ENCODE measurements at regions not wholly inside any gene's neighbourhood (a gene's known extent, or its start where the extent isn't known, plus 50 kb on each side); places are given as distances from the start of the nearest gene placed in this dataset.

- DNase-seq (ENCODE audit: low spot score) (no peak), ATAC-seq (no peak), FAIRE-seq (no peak)
- 0% methylated on average over 1 of the region's 1 CpG for WGBS (ENCODE audit: low lambda C conversion rate)
- H3K9me3 ChIP-seq (ENCODE audit: low read length), result no peaks in the 10 kb centered on the region
- CTCF ChIA-PET (ENCODE audit: low intra/inter-chr PET ratio, low total read pairs), result no interaction called here
- H3K4me3 ChIP-seq (replicated peaks in 1 of 3; ENCODE audit: insufficient read depth in 1 of 3, low read depth in 2 of 3, low read length in 3 of 3), result no peak overlapping the region
- intact Hi-C loops (cut with micrococcal nuclease; ENCODE audit: unreplicated experiment), result no loop called here
- no peaks in the 10 kb centered on the region for H3K27me3 ChIP-seq (ENCODE audit: control insufficient read depth in 1 of 2, insufficient read depth in 2 of 2, low read length in 2 of 2)
- in situ Hi-C loops (cut with HindIII; ENCODE audit: extremely low pct_ligation_motif_present, low pct_unique_long_range_greater_than_20kb), result no loop called here
- no peak overlapping the region for H3K9ac ChIP-seq (ENCODE audit: insufficient read depth, low read depth, low read length)
- H3K27ac ChIP-seq (ENCODE audit: extremely low read length, insufficient read depth, low read length), result no peak overlapping the region
- no peaks in the 10 kb centered on the region for H4K20me1 ChIP-seq (ENCODE audit: insufficient read depth, low read length)
- no peak overlapping the region for H3K4me2 ChIP-seq (ENCODE audit: low read depth, low read length)
- H2AFZ ChIP-seq (ENCODE audit: low read length), result no peak overlapping the region
- no peaks in the 10 kb centered on the region for H3K79me2 ChIP-seq (ENCODE audit: insufficient read depth, low read length)
- POLR2A ChIA-PET, result no interaction called here
- BruUV-seq (replicated peaks), result no TSS peak
- no peaks in the 10 kb centered on the region for H3K4me1 ChIP-seq (ENCODE audit: insufficient read depth, low read length)
- H3K36me3 ChIP-seq (replicated peaks in 1 of 2; ENCODE audit: control insufficient read depth in 1 of 2, insufficient read depth in 2 of 2, low read length in 2 of 2), result no peaks in the 10 kb centered on the region
- TF ChIP-seq GPBP1L1 (CRISPR knock-in tag; IDR thresholded peaks at IDR 0.05), result no peak
- no peak for TF ChIP-seq ADNP (CRISPR knock-in tag; IDR thresholded peaks at IDR 0.05)
- TF ChIP-seq CEBPZ (IDR thresholded peaks at IDR 0.05; ENCODE audit: low read length), result no peak
- no peak for TF ChIP-seq ZNF468 (CRISPR knock-in tag; IDR thresholded peaks at IDR 0.05)
- no peak for TF ChIP-seq ZKSCAN5 (CRISPR knock-in tag; IDR thresholded peaks at IDR 0.05)
- TF ChIP-seq TSC22D2 (CRISPR knock-in tag; IDR thresholded peaks at IDR 0.05; ENCODE audit: borderline replicate concordance), result no peak
- TF ChIP-seq DNMT1 (CRISPR knock-in tag; IDR thresholded peaks at IDR 0.05), result no peak
- no peak for TF ChIP-seq THYN1 (CRISPR knock-in tag; IDR thresholded peaks at IDR 0.05; ENCODE audit: borderline replicate concordance, low read depth)
- TF ChIP-seq, protein P1, sequence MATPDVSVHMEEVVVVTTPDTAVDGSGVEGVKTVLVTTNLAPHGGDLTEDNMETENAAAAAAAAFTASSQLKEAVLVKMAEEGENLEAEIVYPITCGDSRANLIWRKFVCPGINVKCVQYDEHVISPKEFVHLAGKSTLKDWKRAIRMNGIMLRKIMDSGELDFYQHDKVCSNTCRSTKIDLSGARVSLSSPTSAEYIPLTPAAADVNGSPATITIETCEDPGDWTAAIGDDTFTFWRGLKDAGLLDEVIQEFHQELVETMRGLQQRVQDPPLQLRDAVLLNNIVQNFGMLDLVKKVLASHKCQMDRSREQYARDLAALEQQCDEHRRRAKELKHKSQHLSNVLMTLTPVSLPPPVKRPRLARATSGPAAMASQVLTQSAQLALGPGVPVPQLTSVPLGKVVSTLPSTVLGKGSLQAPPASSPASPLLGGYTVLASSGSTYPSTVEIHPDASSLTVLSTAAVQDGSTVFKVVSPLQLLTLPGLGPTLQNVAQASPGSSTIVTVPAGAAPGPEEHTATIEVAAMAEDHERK (CRISPR knock-in tag; IDR thresholded peaks at IDR 0.05; ENCODE audit: low read depth), result no peak
- no peak for TF ChIP-seq ZBTB14 (CRISPR knock-in tag; IDR thresholded peaks at IDR 0.05)
- no peak for TF ChIP-seq CREB3 (CRISPR knock-in tag; IDR thresholded peaks at IDR 0.05)
- TF ChIP-seq ELF3 (CRISPR knock-in tag; IDR thresholded peaks at IDR 0.05), result no peak
- no peak for TF ChIP-seq ZNF264 (CRISPR knock-in tag; IDR thresholded peaks at IDR 0.05)
- no peak for TF ChIP-seq ARNT (IDR thresholded peaks at IDR 0.05)
- no peak for TF ChIP-seq ZNF569 (CRISPR knock-in tag; IDR thresholded peaks at IDR 0.05; ENCODE audit: borderline replicate concordance)
These were observed 948.0 kb upstream of the EPHA7 start for GRCh38 chr6:94367316-94367715.

Measured in HepG2 (cell line).